DND-41 (cell line): ENCODE measurements at regions not wholly inside any gene's neighbourhood (a gene's known extent, or its start where the extent isn't known, plus 50 kb on each side); places are given as distances from the start of the nearest gene placed in this dataset.

ENCODE experiments used
- ATAC-seq: fragments of 200-7000 bp; cut with Tn5 transposase; 3 replicates; pipeline ENCODE4 v1.9.1; 2021; ENCODE audit warnings: low read depth; ENCODE audit not compliant: insufficient read depth
- DNase-seq: peaks from one replicate; pipeline ENCODE4 v3.0.0-alpha.2; 2020
- H2AFZ ChIP-seq: 2 replicates; pipeline ENCODE4 v1.6.0; 2012; ENCODE audit warnings: low read depth, low read length
- H3K27ac ChIP-seq: 2 replicates; pipeline ENCODE4 v1.5.1; 2012; ENCODE audit warnings: low read length, inconsistent platforms
- H3K27me3 ChIP-seq: fragments of 200-600 bp; sonication (generic); 2 replicates; pipeline ENCODE4 v1.6.0; 2012; ENCODE audit warnings: low read length, mild to moderate bottlenecking, inconsistent platforms; ENCODE audit not compliant: insufficient read depth, poor library complexity
- H3K36me3 ChIP-seq: 2 replicates; pipeline ENCODE4 v1.5.1; 2012; ENCODE audit warnings: low read length, inconsistent platforms; ENCODE audit not compliant: insufficient read depth
- H3K4me1 ChIP-seq: 2 replicates; pipeline ENCODE4 v1.5.1; 2012; ENCODE audit warnings: mild to moderate bottlenecking, low read length; ENCODE audit not compliant: insufficient read depth
- H3K4me2 ChIP-seq: 2 replicates; pipeline ENCODE4 v1.6.0; 2012; ENCODE audit warnings: mild to moderate bottlenecking, moderate library complexity, low read length, inconsistent platforms; ENCODE audit not compliant: insufficient read depth
- H3K4me3 ChIP-seq, 2 experiments: fragments of 200-600 bp in 1 of 2; shearing (Covaris generic) in 1 of 2; 2 replicates each; pipeline ENCODE4 v1.5.1; 2012 to 2016; ENCODE audit warnings: inconsistent platforms in 2 of 2, low read length in 2 of 2, mild to moderate bottlenecking in 2 of 2, low read depth in 1 of 2, moderate library complexity in 1 of 2
- H3K79me2 ChIP-seq: 2 replicates; pipeline ENCODE4 v1.6.0; 2012; ENCODE audit warnings: low read length, inconsistent platforms; ENCODE audit not compliant: insufficient read depth
- H3K9ac ChIP-seq: 2 replicates; pipeline ENCODE4 v1.6.0; 2012; ENCODE audit warnings: low read depth, mild to moderate bottlenecking, inconsistent platforms, low read length, moderate library complexity
- H3K9me3 ChIP-seq: 2 replicates; pipeline ENCODE4 v1.5.1; 2012; ENCODE audit warnings: low read length, moderate library complexity, mild to moderate bottlenecking, inconsistent platforms; ENCODE audit not compliant: insufficient read depth, severe bottlenecking
- H4K20me1 ChIP-seq: 2 replicates; pipeline ENCODE4 v1.6.0; 2012; ENCODE audit warnings: low read length; ENCODE audit not compliant: insufficient read depth
- CTCF ChIP-seq: IDR thresholded peaks from 2 replicates; pipeline ENCODE4 v1.5.1; 2012; ENCODE audit warnings: borderline replicate concordance, low read length, moderate library complexity, mild to moderate bottlenecking; ENCODE audit not compliant: poor library complexity, severe bottlenecking; ENCODE audit errors: extremely low read depth
- EZH2 ChIP-seq: IDR thresholded peaks from 3 replicates; pipeline ENCODE4 v1.6.1; 2012; ENCODE audit warnings: borderline replicate concordance, low read depth, mild to moderate bottlenecking, moderate library complexity, low read length, inconsistent platforms; ENCODE audit not compliant: severe bottlenecking

GRCh38 chr5:130462516-130462915 is 558.3 kb downstream of the CHSY3 start:
- no peaks in the 10 kb centered on the region for H3K27me3 ChIP-seq
- no peaks in the 10 kb centered on the region for H3K9me3 ChIP-seq
- H3K4me2 ChIP-seq, result no peak overlapping the region
- H3K9ac ChIP-seq, result no peak overlapping the region
- H3K4me3 ChIP-seq, result no peak overlapping the region
- H3K4me1 ChIP-seq, result no peaks in the 10 kb centered on the region
- H3K36me3 ChIP-seq, result no peaks in the 10 kb centered on the region
- ATAC-seq, result no peak
- DNase-seq, result no peak
- no peaks in the 10 kb centered on the region for H3K79me2 ChIP-seq
- no peaks in the 10 kb centered on the region for H4K20me1 ChIP-seq
- H3K27ac ChIP-seq, result no peak overlapping the region
- no peak overlapping the region for H2AFZ ChIP-seq
- TF ChIP-seq EZH2, result no peak
- no peak for TF ChIP-seq CTCF

GRCh38 chr5:130455175-130455574 is 550.9 kb downstream of the CHSY3 start:
- DNase-seq (no peak), ATAC-seq (no peak)
- H3K27ac ChIP-seq, result no peak overlapping the region
- no peak overlapping the region for H3K4me2 ChIP-seq
- no peak for TF ChIP-seq EZH2
- TF ChIP-seq CTCF, result no peak
- no peaks in the 10 kb centered on the region for H3K4me1 ChIP-seq
- no peaks in the 10 kb centered on the region for H3K79me2 ChIP-seq
- no peaks in the 10 kb centered on the region for H3K9me3 ChIP-seq
- H2AFZ ChIP-seq, result no peak overlapping the region
- no peaks in the 10 kb centered on the region for H3K36me3 ChIP-seq
- H3K4me3 ChIP-seq, result no peak overlapping the region
- H3K9ac ChIP-seq, result no peak overlapping the region
- no peaks in the 10 kb centered on the region for H3K27me3 ChIP-seq
- H4K20me1 ChIP-seq, result no peaks in the 10 kb centered on the region

GRCh38 chr5:130452744-130453143 is 548.5 kb downstream of the CHSY3 start:
- Histone ChIP-seq H3K4me3 (no peak overlapping the region), H4K20me1 (no peaks in the 10 kb centered on the region), H3K9me3 (no peaks in the 10 kb centered on the region), H3K36me3 (no peaks in the 10 kb centered on the region), H3K27me3 (no peaks in the 10 kb centered on the region), H3K9ac (no peak overlapping the region), H3K4me2 (no peak overlapping the region), H3K4me1 (no peaks in the 10 kb centered on the region), H3K79me2 (no peaks in the 10 kb centered on the region), H3K27ac (no peak overlapping the region), H2AFZ (no peak overlapping the region)
- TF ChIP-seq EZH2, result no peak
- no peak for TF ChIP-seq CTCF
- ATAC-seq, result no peak
- DNase-seq, result no peak

DNA sequence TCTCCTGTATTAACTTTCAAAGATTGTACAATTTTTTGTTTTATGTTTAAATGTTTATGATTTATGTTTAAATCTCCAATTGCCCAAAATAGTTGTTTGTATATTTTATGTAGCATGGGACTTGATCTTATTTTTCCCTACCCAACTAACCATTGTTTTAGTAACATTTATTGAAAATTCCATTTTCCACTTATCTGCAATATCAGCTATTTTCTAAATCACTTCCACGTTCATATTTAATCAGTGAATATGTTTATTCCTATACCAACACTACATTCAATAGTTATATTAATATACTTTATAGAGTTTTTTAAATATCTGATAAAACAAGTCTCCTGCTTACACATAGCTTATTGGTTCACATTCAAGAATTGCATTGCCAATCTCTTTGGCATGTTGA is 532.2 kb downstream of the CHSY3 start:
- Histone ChIP-seq H2AFZ (no peak overlapping the region), H3K9me3 (peaks cover 7% of the 10 kb centered on the region), H3K79me2 (no peaks in the 10 kb centered on the region), H3K27me3 (no peaks in the 10 kb centered on the region), H3K4me2 (no peak overlapping the region), H3K27ac (no peak overlapping the region), H4K20me1 (no peaks in the 10 kb centered on the region), H3K9ac (no peak overlapping the region), H3K4me3 (no peak overlapping the region), H3K4me1 (no peaks in the 10 kb centered on the region), H3K36me3 (no peaks in the 10 kb centered on the region)
- TF ChIP-seq CTCF, result no peak
- no peak for TF ChIP-seq EZH2
- ATAC-seq, result no peak
- DNase-seq, result no peak
